Upper lobe of left lung (tissue), 6 donors: ENCODE measurements at regions not wholly inside any gene's neighbourhood (a gene's known extent, or its start where the extent isn't known, plus 50 kb on each side); places are given as distances from the start of the nearest gene placed in this dataset.

Source experiments
- ATAC-seq, 2 donors: fragments of 200-7000 bp; cut with Tn5 transposase; one replicate each; pipeline ENCODE4 v1.9.1; 2022; ENCODE audit warnings: mild to moderate bottlenecking in 2 of 2, moderate library complexity in 2 of 2; ENCODE audit not compliant: low FRiP score in 2 of 2
- DNase-seq, 2 donors: peaks; one replicate each; pipeline ENCODE4 v3.0.0-alpha.2; 2019 to 2020
- H3K27ac ChIP-seq, 4 donors: fragments of 200-600 bp; sonication (generic); one replicate each; pipeline ENCODE4 v1.5.1; 2016 to 2019
- H3K27me3 ChIP-seq, 4 donors: fragments of 200-600 bp; sonication (generic); one replicate each; pipeline ENCODE4 v1.5.1; 2017 to 2019
- H3K36me3 ChIP-seq, 4 donors: fragments of 200-600 bp; sonication (generic); one replicate each; pipeline ENCODE4 v1.5.1; 2016 to 2019
- H3K4me1 ChIP-seq, 4 donors: fragments of 200-600 bp; sonication (generic); one replicate each; pipeline ENCODE4 v1.5.1; 2018 to 2019
- H3K4me3 ChIP-seq, 4 donors: fragments of 200-600 bp; sonication (generic); one replicate each; pipeline ENCODE4 v1.5.1; 2017 to 2019; ENCODE audit warnings: mild to moderate bottlenecking in 2 of 4, moderate library complexity in 1 of 4
- H3K9me3 ChIP-seq, 4 donors: fragments of 200-600 bp; sonication (generic); one replicate each; pipeline ENCODE4 v1.5.1; 2018 to 2019
- EP300 ChIP-seq, 4 donors: sonication (generic); formaldehyde crosslinking; IDR thresholded peaks; one replicate each; pipeline ENCODE4 v1.5.1; 2017; ENCODE audit warnings: antibody characterized with exemption in 4 of 4, control low read depth in 2 of 4
- POLR2A ChIP-seq, 4 donors: fragments of 450-650 bp; IDR thresholded peaks; one replicate each; pipeline ENCODE4 v1.5.1; 2016 to 2017; ENCODE audit warnings: antibody characterized with exemption in 4 of 4, mild to moderate bottlenecking in 2 of 4
- POLR2AphosphoS5 ChIP-seq, 2 donors: sonication (generic); formaldehyde crosslinking; IDR thresholded peaks; one replicate each; pipeline ENCODE4 v1.5.1; 2017; ENCODE audit warnings: antibody characterized with exemption in 2 of 2
- WGBS, 2 donors: methylation state at CpG; one replicate each; pipeline ENCODE4 v1.1.5; 2017 to 2018; 5-methylcytosine and 5-hydroxymethylcytosine counted together
- TF ChIP-seq, protein P1 (sequence below), 6 experiments: fragments of 450-650 bp in 4 of 6; fragments of 200-600 bp in 2 of 6; sonication (generic) in 2 of 6; IDR thresholded peaks; one replicate each; pipeline ENCODE4 v1.5.1; 2016 to 2019; ENCODE audit warnings: antibody characterized with exemption in 6 of 6
- donor health status: DM: no; HTN: no; CAD: no; lungs with moderate emphysema.
- donor health status: DM: no; HTN: yes; CAD: no; lungs with severe emphysema.

DNA sequence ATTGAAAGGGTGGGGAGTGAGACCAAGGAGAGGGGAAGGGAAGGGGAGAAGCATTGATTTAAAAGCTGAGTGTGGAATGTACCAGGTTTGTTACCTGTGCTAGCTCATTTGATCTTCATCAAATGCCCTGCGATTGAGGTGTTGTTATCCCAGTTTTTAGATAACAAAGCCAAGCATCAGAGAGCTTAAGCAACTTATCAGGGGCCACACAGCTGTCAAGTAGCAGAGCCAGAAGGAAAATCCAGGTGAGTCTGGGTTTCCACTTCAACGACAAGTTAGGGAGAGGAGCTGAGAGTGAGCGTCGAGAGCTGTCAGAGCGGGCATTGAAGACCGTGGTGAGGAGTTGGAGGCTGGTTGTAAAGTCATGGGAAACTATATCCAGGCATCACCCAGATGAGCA is 146.9 kb upstream of the IRF2BP2 start:
- DNase-seq: no peak
- no peaks in the 10 kb centered on the region for H3K9me3 ChIP-seq
- WGBS, 2 donors: 88 to 89% methylated on average over 6 of the region's 6 CpGs

DNA sequence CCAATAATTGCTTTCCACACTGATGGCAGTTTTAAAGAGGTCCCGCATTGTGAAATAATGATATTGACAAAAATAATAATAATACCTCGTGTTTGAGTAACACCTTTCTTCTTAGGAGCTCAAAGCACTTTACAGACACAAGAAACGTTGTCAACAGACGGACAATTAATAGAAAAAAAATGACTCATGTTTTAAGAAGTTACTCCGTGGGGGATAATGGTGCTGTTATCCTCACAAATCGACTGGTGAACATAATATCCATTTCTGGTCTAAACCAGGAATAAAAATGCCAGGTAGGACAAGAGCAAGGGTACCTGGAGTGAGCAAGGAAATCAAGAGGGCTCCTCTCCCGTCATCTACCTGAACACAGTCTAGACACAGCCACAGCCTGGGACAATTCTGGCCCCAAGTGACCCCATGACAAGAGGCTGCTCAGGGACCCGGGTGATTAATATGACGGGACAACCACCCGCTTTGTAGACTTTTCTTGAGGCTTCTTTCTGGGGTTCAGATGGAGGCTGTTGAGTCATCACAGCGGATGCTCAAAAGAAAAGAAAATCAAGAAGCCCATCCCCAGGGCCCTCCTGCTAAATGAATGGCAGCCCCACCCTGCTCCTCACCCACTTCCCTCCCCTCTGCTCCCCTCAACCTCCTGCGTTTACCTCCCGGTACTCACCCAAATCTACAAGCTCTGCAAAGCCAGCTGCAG is 146.2 kb upstream of the IRF2BP2 start:
- H3K9me3 ChIP-seq: no peaks in the 10 kb centered on the region
- H3K4me3 ChIP-seq: no peak overlapping the region
- no peaks in the 10 kb centered on the region for H3K27me3 ChIP-seq
- 85 to 90% methylated on average over 13 of the region's 13 CpGs for WGBS, 2 donors
- H3K27ac ChIP-seq: no peak overlapping the region
- DNase-seq (no peak), ATAC-seq (no peak)
- H3K36me3 ChIP-seq: no peaks in the 10 kb centered on the region
- H3K4me1 ChIP-seq: peaks cover 12 to 36% (median 25%) of the 10 kb centered on the region in 4 donors
- TF ChIP-seq, protein P1, sequence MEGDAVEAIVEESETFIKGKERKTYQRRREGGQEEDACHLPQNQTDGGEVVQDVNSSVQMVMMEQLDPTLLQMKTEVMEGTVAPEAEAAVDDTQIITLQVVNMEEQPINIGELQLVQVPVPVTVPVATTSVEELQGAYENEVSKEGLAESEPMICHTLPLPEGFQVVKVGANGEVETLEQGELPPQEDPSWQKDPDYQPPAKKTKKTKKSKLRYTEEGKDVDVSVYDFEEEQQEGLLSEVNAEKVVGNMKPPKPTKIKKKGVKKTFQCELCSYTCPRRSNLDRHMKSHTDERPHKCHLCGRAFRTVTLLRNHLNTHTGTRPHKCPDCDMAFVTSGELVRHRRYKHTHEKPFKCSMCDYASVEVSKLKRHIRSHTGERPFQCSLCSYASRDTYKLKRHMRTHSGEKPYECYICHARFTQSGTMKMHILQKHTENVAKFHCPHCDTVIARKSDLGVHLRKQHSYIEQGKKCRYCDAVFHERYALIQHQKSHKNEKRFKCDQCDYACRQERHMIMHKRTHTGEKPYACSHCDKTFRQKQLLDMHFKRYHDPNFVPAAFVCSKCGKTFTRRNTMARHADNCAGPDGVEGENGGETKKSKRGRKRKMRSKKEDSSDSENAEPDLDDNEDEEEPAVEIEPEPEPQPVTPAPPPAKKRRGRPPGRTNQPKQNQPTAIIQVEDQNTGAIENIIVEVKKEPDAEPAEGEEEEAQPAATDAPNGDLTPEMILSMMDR (IDR thresholded peaks at IDR 0.05): no peak

More for the DNA sequence above, 146.9 kb upstream of the IRF2BP2 start:
- ATAC-seq: no peak
- Histone ChIP-seq H3K4me3 (no peak overlapping the region), H3K4me1 (peaks cover 12 to 36% (median 25%) of the 10 kb centered on the region in 4 donors), H3K27ac (no peak overlapping the region), H3K27me3 (no peaks in the 10 kb centered on the region), H3K36me3 (no peaks in the 10 kb centered on the region)
- no peak for TF ChIP-seq POLR2A (IDR thresholded peaks at IDR 0.05)
- no peak for TF ChIP-seq EP300 (IDR thresholded peaks at IDR 0.05)
- TF ChIP-seq, protein P1 (IDR thresholded peaks at IDR 0.05): no peak
- TF ChIP-seq POLR2AphosphoS5 (IDR thresholded peaks at IDR 0.05): no peak

DNA sequence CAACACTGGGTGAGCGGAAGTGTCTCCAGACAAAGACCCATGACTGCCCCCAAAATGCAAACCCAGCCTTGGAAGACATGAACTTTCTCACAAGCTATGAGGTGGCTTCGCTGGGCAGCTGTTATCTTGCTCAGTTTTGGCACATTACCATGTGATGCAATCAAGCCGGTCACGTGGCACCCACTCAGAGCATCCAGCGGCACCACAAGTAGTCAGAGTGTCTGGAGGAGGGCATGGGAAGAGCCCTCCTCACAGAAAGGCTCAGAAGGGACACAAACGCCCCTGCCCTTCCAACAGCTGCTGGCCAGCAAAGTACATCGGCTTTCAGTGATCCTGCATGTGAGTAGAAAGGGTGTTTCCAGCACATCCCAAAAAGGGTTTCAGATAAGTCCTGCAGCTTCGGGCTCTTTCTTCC is 145.5 kb upstream of the IRF2BP2 start:
- H3K27me3 ChIP-seq: no peaks in the 10 kb centered on the region
- H3K4me1 ChIP-seq: peaks cover 12 to 33% (median 21%) of the 10 kb centered on the region in 4 donors
- TF ChIP-seq EP300 (IDR thresholded peaks at IDR 0.05): no peak
- peak; percentile 55 to 68 for TF ChIP-seq POLR2AphosphoS5 (IDR thresholded peaks at IDR 0.05)
- TF ChIP-seq, protein P1 (IDR thresholded peaks at IDR 0.05): no peak
- H3K27ac ChIP-seq: no peak overlapping the region
- H3K36me3 ChIP-seq: no peaks in the 10 kb centered on the region
- DNase-seq (peak in 1 of 2 donors; percentile 91), ATAC-seq (peak in 1 of 2 donors; percentile 91)
- WGBS, 2 donors: 44 to 54% methylated on average over 8 of the region's 8 CpGs
- H3K9me3 ChIP-seq: no peaks in the 10 kb centered on the region
- no peak overlapping the region for H3K4me3 ChIP-seq

DNA sequence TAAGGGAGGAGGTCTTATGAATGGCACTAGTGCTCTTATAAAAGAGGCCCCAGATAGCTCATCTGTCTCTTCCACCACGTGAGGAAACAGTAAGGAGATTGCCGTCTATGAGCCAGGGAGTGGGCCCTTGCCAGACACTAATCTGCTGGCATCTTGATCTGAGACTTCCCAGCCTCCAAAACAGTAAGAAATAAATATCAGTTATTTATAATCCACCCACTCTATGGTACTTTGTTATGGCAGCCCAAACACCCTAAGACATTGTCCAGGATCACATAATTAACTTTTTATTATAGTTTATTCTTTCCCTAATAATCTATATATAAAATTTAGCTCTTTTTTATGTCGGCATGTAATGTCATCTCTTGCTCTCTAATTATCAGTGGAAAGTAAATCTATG is 144.0 kb upstream of the IRF2BP2 start:
- DNase-seq (no peak), ATAC-seq (no peak)
- Histone ChIP-seq H3K9me3 (no peaks in the 10 kb centered on the region), H3K27me3 (no peaks in the 10 kb centered on the region), H3K4me1 (peaks cover 8 to 19% (median 10%) of the 10 kb centered on the region in 4 donors), H3K27ac (no peak overlapping the region), H3K4me3 (no peak overlapping the region), H3K36me3 (no peaks in the 10 kb centered on the region)
- 84 to 88% methylated on average over 3 of the region's 3 CpGs for WGBS, 2 donors
- TF ChIP-seq, protein P1 (IDR thresholded peaks at IDR 0.05): no peak
- no peak for TF ChIP-seq POLR2AphosphoS5 (IDR thresholded peaks at IDR 0.05)
- TF ChIP-seq EP300 (IDR thresholded peaks at IDR 0.05): no peak
- TF ChIP-seq POLR2A (IDR thresholded peaks at IDR 0.05): no peak

DNA sequence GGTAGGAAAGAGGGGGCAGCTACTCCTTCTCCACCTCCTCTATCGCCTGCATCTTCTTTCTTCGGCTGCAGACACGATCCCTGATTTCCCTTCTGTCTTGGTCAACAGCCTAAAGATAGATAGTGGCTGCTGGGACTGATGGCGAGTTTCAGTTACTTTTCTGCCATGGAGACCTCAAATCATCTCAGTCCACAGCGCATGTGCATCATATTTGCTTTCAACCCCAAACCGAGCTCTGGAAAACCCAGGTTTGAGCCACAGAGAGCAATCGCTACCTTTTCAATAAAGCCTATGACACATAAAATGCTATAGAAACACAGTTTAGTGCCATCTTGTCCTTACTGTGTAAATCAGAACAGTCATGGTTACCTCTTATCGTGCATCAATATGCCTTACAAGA is 142.9 kb upstream of the IRF2BP2 start:
- Histone ChIP-seq H3K27ac (no peak overlapping the region), H3K27me3 (no peaks in the 10 kb centered on the region), H3K4me1 (peaks cover 6 to 12% (median 8%) of the 10 kb centered on the region in 4 donors), H3K4me3 (no peak overlapping the region), H3K36me3 (no peaks in the 10 kb centered on the region), H3K9me3 (no peaks in the 10 kb centered on the region)
- DNase-seq (no peak), ATAC-seq (no peak)
- TF ChIP-seq POLR2AphosphoS5 (IDR thresholded peaks at IDR 0.05): no peak
- TF ChIP-seq, protein P1 (IDR thresholded peaks at IDR 0.05): no peak
- TF ChIP-seq EP300 (IDR thresholded peaks at IDR 0.05): no peak
- TF ChIP-seq POLR2A (IDR thresholded peaks at IDR 0.05): no peak
- WGBS, 2 donors: 95% methylated on average over 8 of the region's 8 CpGs
